H1 (cell line): ENCODE measurements at regions not wholly inside any gene's neighbourhood (a gene's known extent, or its start where the extent isn't known, plus 50 kb on each side); places are given as distances from the start of the nearest gene placed in this dataset.

Source experiments
- CTCF ChIA-PET: fragments of 300-600 bp; sonication (Branson Sonifier 250); formaldehyde crosslinking; loops from one replicate; lab custom pipeline; 2021; ENCODE audit not compliant: partially characterized antibody; lab: Charles Lee
- POLR2A ChIA-PET: fragments of 300-600 bp; sonication (Branson Sonifier 250); formaldehyde crosslinking; loops from one replicate; lab custom pipeline; 2021; ENCODE audit warnings: inconsistent platforms; ENCODE audit not compliant: partially characterized antibody; lab: Charles Lee
- DNase-seq, 2 experiments: peaks; one replicate each; pipeline versions ENCODE4 v3.0.0 to v3.0.0-alpha.2; 2010 to 2022; ENCODE audit warnings: low spot score in 2 of 2, low read depth in 1 of 2, mixed read lengths in 1 of 2
- FAIRE-seq: peaks from 2 replicates; lab custom pipeline; 2011; peaks lifted over from hg19 to GRCh38; lab: Jason Lieb, UNC
- H2AFZ ChIP-seq: 2 replicates; pipeline ENCODE4 v1.8.1; 2012; ENCODE audit warnings: low read length, inconsistent platforms
- H2AK5ac ChIP-seq: 2 replicates; pipeline ENCODE4 v1.6.1; 2013; ENCODE audit warnings: low read depth, low read length
- H2BK120ac ChIP-seq: replicated peaks from 2 replicates; pipeline ENCODE3; 2013; ENCODE audit warnings: low read depth, low read length, inconsistent platforms
- H2BK12ac ChIP-seq: 2 replicates; pipeline ENCODE4 v1.6.1; 2013; ENCODE audit warnings: low read depth, low read length
- H2BK15ac ChIP-seq: 2 replicates; pipeline ENCODE4 v1.6.1; 2013; ENCODE audit warnings: low read length
- H2BK20ac ChIP-seq: 2 replicates; pipeline ENCODE4 v1.6.1; 2013; ENCODE audit warnings: low read length
- H2BK5ac ChIP-seq: 2 replicates; pipeline ENCODE4 v1.6.1; 2013; ENCODE audit warnings: low read depth, low read length
- H3K14ac ChIP-seq: 2 replicates; pipeline ENCODE4 v1.6.1; 2013; ENCODE audit warnings: inconsistent platforms; ENCODE audit not compliant: insufficient read length
- H3K18ac ChIP-seq: 2 replicates; pipeline ENCODE4 v1.6.1; 2013; ENCODE audit warnings: low read length; ENCODE audit errors: extremely low read depth
- H3K23ac ChIP-seq: 2 replicates; pipeline ENCODE4 v1.6.1; 2013; ENCODE audit warnings: inconsistent platforms; ENCODE audit not compliant: insufficient read length
- H3K23me2 ChIP-seq: 2 replicates; pipeline ENCODE4 v1.6.1; 2013; ENCODE audit warnings: low read depth, low read length
- H3K27ac ChIP-seq: 2 replicates; pipeline ENCODE4 v1.6.1; 2011; ENCODE audit warnings: low read depth, low read length, inconsistent platforms
- H3K27me3 ChIP-seq, 4 experiments: replicated peaks in 1 of 4; 1 replicate in 1 of 4; 2 replicates in 3 of 4; pipeline versions ENCODE4 v1.6.1 to v1.8.1; 2011 to 2013; ENCODE audit warnings: low read length in 3 of 4, mild to moderate bottlenecking in 3 of 4, inconsistent platforms in 2 of 4, mixed read lengths in 2 of 4, moderate library complexity in 1 of 4; ENCODE audit not compliant: control insufficient read depth in 3 of 4, insufficient read depth in 3 of 4; ENCODE audit errors: extremely low read depth in 1 of 4
- H3K36me3 ChIP-seq, 4 experiments: 2 replicates each; pipeline versions ENCODE4 v1.6.1 to v1.8.1; 2011 to 2013; ENCODE audit warnings: mild to moderate bottlenecking in 4 of 4, low read length in 3 of 4, moderate library complexity in 2 of 4, control low read depth in 1 of 4, inconsistent platforms in 1 of 4; ENCODE audit not compliant: insufficient read depth in 4 of 4, control insufficient read depth in 2 of 4
- H3K4ac ChIP-seq: replicated peaks from 2 replicates; pipeline ENCODE3; 2013; ENCODE audit warnings: low read length, low read depth, mixed read lengths, inconsistent platforms; ENCODE audit not compliant: insufficient read length
- H3K4me1 ChIP-seq, 4 experiments: replicated peaks in 1 of 4; 1 replicate in 1 of 4; 2 replicates in 3 of 4; pipeline versions ENCODE4 v1.6.1 to v1.8.1; 2011 to 2013; ENCODE audit warnings: low read length in 3 of 4, inconsistent platforms in 2 of 4, mixed read lengths in 1 of 4; ENCODE audit not compliant: insufficient read depth in 4 of 4, control insufficient read depth in 3 of 4
- H3K4me2 ChIP-seq, 2 experiments: 2 replicates each; pipeline versions ENCODE4 v1.6.1 to v1.8.1; 2011 to 2013; ENCODE audit warnings: low read depth in 2 of 2, low read length in 2 of 2, control low read depth in 1 of 2, inconsistent platforms in 1 of 2, mild to moderate bottlenecking in 1 of 2; ENCODE audit not compliant: insufficient read depth in 1 of 2
- H3K4me3 ChIP-seq, 4 experiments: fragments of 200-600, 300-600 bp in 1 of 4; sonication (generic), shearing (Covaris generic), sonication (Bioruptor Twin) in 1 of 4; 2 replicates each; pipeline versions ENCODE4 v1.5.1 to v1.8.1; 2011 to 2016; ENCODE audit warnings: low read length in 4 of 4, low read depth in 3 of 4, control low read depth in 2 of 4, inconsistent platforms in 2 of 4, mild to moderate bottlenecking in 2 of 4, mixed read lengths in 1 of 4, moderate library complexity in 1 of 4; ENCODE audit not compliant: insufficient read depth in 2 of 4; ENCODE audit errors: extremely low read depth in 1 of 4
- H3K56ac ChIP-seq: replicated peaks from 2 replicates; pipeline ENCODE3; 2013; ENCODE audit warnings: low read depth, mild to moderate bottlenecking, mixed read lengths, low read length, inconsistent platforms; ENCODE audit not compliant: insufficient read length
- H3K79me1 ChIP-seq: 2 replicates; pipeline ENCODE4 v1.6.1; 2013; ENCODE audit warnings: low read depth, low read length, control low read depth
- H3K79me2 ChIP-seq, 2 experiments: 2 replicates each; pipeline versions ENCODE4 v1.6.1 to v1.8.1; 2012 to 2013; ENCODE audit warnings: low read length in 2 of 2, mild to moderate bottlenecking in 2 of 2, inconsistent platforms in 1 of 2; ENCODE audit not compliant: insufficient read depth in 2 of 2, control insufficient read depth in 1 of 2
- H3K9ac ChIP-seq, 4 experiments: replicated peaks in 1 of 4; 1 replicate in 1 of 4; 2 replicates in 3 of 4; pipeline versions ENCODE4 v1.6.1 to v1.8.1; 2011 to 2013; ENCODE audit warnings: low read depth in 3 of 4, low read length in 3 of 4, control low read depth in 2 of 4, mild to moderate bottlenecking in 2 of 4, moderate library complexity in 2 of 4, inconsistent platforms in 1 of 4; ENCODE audit errors: extremely low read depth in 1 of 4
- H3K9me3 ChIP-seq, 2 experiments: 2 replicates each; pipeline versions ENCODE4 v1.6.1 to v1.8.1; 2012 to 2013; ENCODE audit warnings: mild to moderate bottlenecking in 2 of 2, moderate library complexity in 2 of 2, control low read depth in 1 of 2, inconsistent platforms in 1 of 2, low read depth in 1 of 2, low read length in 1 of 2, mixed read lengths in 1 of 2; ENCODE audit not compliant: insufficient read depth in 2 of 2
- H4K20me1 ChIP-seq, 2 experiments: replicated peaks in 1 of 2; 2 replicates each; pipeline versions ENCODE3 to v1.8.1; 2011 to 2013; ENCODE audit warnings: inconsistent platforms in 2 of 2, low read length in 2 of 2, mild to moderate bottlenecking in 1 of 2; ENCODE audit not compliant: insufficient read depth in 2 of 2, control insufficient read depth in 1 of 2
- H4K5ac ChIP-seq: 2 replicates; pipeline ENCODE4 v1.6.1; 2013; ENCODE audit warnings: low read length, low read depth, mixed read lengths, inconsistent platforms; ENCODE audit not compliant: insufficient read length
- H4K8ac ChIP-seq: 2 replicates; pipeline ENCODE4 v1.8.0; 2013; ENCODE audit warnings: mild to moderate bottlenecking, moderate library complexity, low read length, inconsistent platforms; ENCODE audit not compliant: insufficient read depth; ENCODE audit errors: extremely low read depth
- H4K91ac ChIP-seq: replicated peaks from 2 replicates; pipeline ENCODE3; 2013; ENCODE audit warnings: low read length, mixed read lengths, inconsistent platforms; ENCODE audit not compliant: insufficient read length
- MAFK ChIP-seq: IDR thresholded peaks from 2 replicates; pipeline ENCODE4 v1.6.1; 2012; ENCODE audit warnings: low read depth, mild to moderate bottlenecking, improper control_type of control experiment, low read length
- PHF8 ChIP-seq: fragments of 200-600 bp; sonication (generic); conservative IDR thresholded peaks from 2 replicates; pipeline ENCODE4 v1.7.1; 2012; ENCODE audit warnings: low read depth, mild to moderate bottlenecking, inconsistent platforms, low read length, moderate library complexity
- POLR2AphosphoS5 ChIP-seq: IDR thresholded peaks from 2 replicates; pipeline ENCODE4 v1.6.1; 2011; ENCODE audit warnings: low read depth, low read length
- TAF7 ChIP-seq: optimal IDR thresholded peaks from 2 replicates; pipeline ENCODE3; 2011; ENCODE audit warnings: low read depth, mild to moderate bottlenecking, inconsistent platforms, low read length, moderate library complexity, borderline replicate concordance
- WGBS, 2 experiments: shearing (Covaris generic) in 1 of 2; methylation state at CpG; one replicate each; pipeline versions ENCODE4 v1.1.6 to v1.1.7; 2013 to 2015; ENCODE audit warnings: low lambda C conversion rate in 2 of 2, mixed read lengths in 2 of 2, inconsistent platforms in 1 of 2, low coverage in 1 of 2, missing lambda C conversion rate in 1 of 2; ENCODE audit not compliant: insufficient replicate concordance in 2 of 2, insufficient coverage in 1 of 2, insufficient read length in 1 of 2; ENCODE audit errors: extremely low coverage in 1 of 2, missing lambda C conversion rate in 1 of 2; 5-methylcytosine and 5-hydroxymethylcytosine counted together

DNA sequence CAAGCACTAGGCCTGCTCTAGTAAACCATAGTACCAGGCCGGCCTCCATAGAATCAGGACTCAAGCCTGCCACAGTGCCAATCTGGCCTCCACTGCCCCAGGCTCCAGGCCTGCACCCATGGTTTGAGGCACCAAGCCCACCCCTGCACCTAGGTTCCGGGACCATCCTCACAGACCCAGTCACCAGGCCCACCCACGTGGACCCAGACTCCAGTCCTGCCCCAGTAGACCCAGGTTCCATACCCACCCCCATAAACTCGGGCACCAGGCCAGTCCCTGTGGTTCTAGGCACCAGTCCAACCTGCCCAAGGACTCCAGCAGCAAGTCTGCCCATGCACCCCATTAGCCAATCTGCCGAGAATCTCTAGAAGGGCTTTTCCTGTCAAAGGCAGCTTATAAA lies 501.8 kb upstream of the TMPO start:
- H4K5ac ChIP-seq, result no peak overlapping the region
- no peaks in the 10 kb centered on the region for H3K4me1 ChIP-seq
- no peaks in the 10 kb centered on the region for H3K23me2 ChIP-seq
- H3K4ac ChIP-seq, result no peak overlapping the region
- no peak overlapping the region for H2AK5ac ChIP-seq
- no peak overlapping the region for H2AFZ ChIP-seq
- H2BK20ac ChIP-seq, result no peak overlapping the region
- no peak overlapping the region for H2BK120ac ChIP-seq
- H3K27me3 ChIP-seq, result no peaks in the 10 kb centered on the region
- no peak overlapping the region for H3K4me2 ChIP-seq
- H2BK5ac ChIP-seq, result no peak overlapping the region
- ChIA-PET CTCF (interaction anchor here (0.6 to 1.0 kb wide), 2 partner anchors 9 to 164 kb away, joined by 3 to 4 read pairs; no protein-coding TSS in a partner anchor), POLR2A (no interaction called here)
- 88% methylated on average over 5 of the region's 5 CpGs; no CpG with 5 or more reads in 1 of the 2 experiments for WGBS, 2 experiments
- H4K91ac ChIP-seq, result no peak overlapping the region
- no peak overlapping the region for H3K9ac ChIP-seq
- H3K79me1 ChIP-seq, result no peaks in the 10 kb centered on the region
- no peak overlapping the region for H3K4me3 ChIP-seq
- no peak overlapping the region for H3K27ac ChIP-seq
- no peak overlapping the region for H3K14ac ChIP-seq
- no peak for DNase-seq
- H3K36me3 ChIP-seq, result no peaks in the 10 kb centered on the region
- no peak for FAIRE-seq
- H2BK15ac ChIP-seq, result no peak overlapping the region
- no peak overlapping the region for H3K56ac ChIP-seq
- H4K20me1 ChIP-seq, result no peaks in the 10 kb centered on the region
- H3K9me3 ChIP-seq, result no peaks in the 10 kb centered on the region
- no peak overlapping the region for H3K18ac ChIP-seq
- H3K79me2 ChIP-seq, result no peaks in the 10 kb centered on the region
- H2BK12ac ChIP-seq, result no peak overlapping the region
- H4K8ac ChIP-seq, result peak overlapping the region; percentile 80
- no peak overlapping the region for H3K23ac ChIP-seq
- no peak for TF ChIP-seq MAFK
- no peak for TF ChIP-seq PHF8
- TF ChIP-seq POLR2AphosphoS5, result no peak
- no peak for TF ChIP-seq TAF7
